Sigmoid colon (tissue), 3 donors: ENCODE measurements at regions not wholly inside any gene's neighbourhood (a gene's known extent, or its start where the extent isn't known, plus 50 kb on each side); places are given as distances from the start of the nearest gene placed in this dataset.

Experiments used
- CTCF ChIP-seq, 4 experiments: fragments of 450-650 bp in 3 of 4; fragments of 200-600 bp in 1 of 4; IDR thresholded peaks; one replicate each; pipeline ENCODE4 v1.5.1; 2016 to 2019; ENCODE audit warnings: antibody characterized with exemption in 4 of 4, mild to moderate bottlenecking in 3 of 4, moderate library complexity in 2 of 4
- POLR2A ChIP-seq, 2 donors: fragments of 450-650 bp; IDR thresholded peaks; one replicate each; pipeline ENCODE4 v1.6.1; 2016; ENCODE audit warnings: antibody characterized with exemption in 2 of 2, mild to moderate bottlenecking in 2 of 2, moderate library complexity in 2 of 2

GRCh38 chr5:167961731-167962130, 329.7 kb upstream of the WWC1 start:
- TF ChIP-seq CTCF (IDR thresholded peaks at IDR 0.05) (no peak), POLR2A (IDR thresholded peaks at IDR 0.05) (no peak)
